Renal cortical epithelial cell (primary cell): ENCODE measurements at regions not wholly inside any gene's neighbourhood (a gene's known extent, or its start where the extent isn't known, plus 50 kb on each side); places are given as distances from the start of the nearest gene placed in this dataset.
A peak's percentile ranks its signal among the peaks of the same experiment; 100 is the strongest.

Experiments
- DNase-seq: peaks from one replicate; pipeline ENCODE4 v3.0.0-alpha.2; 2011; ENCODE audit warnings: low read depth

- DNase-seq = no peak
These were observed 973.7 kb downstream of the UQCRFS1 start for GRCh38 chr19:28239270-28239669.

GRCh38 chr19:28238270-28238820, 974.6 kb downstream of the UQCRFS1 start:
- no peak for DNase-seq

- DNase-seq = peak; percentile 10
These were observed 977.3 kb downstream of the UQCRFS1 start for GRCh38 chr19:28235606-28236125.

GRCh38 chr19:28234637-28235036, 978.3 kb downstream of the UQCRFS1 start:
- DNase-seq = peak; percentile 78

GRCh38 chr19:28228854-28229253, 984.1 kb downstream of the UQCRFS1 start:
- no peak for DNase-seq

GRCh38 chr19:28224441-28224840, 988.5 kb downstream of the UQCRFS1 start:
- DNase-seq = no peak

GRCh38 chr19:28221736-28222135, 991.2 kb downstream of the UQCRFS1 start:
- DNase-seq = peak; percentile 64

- no peak for DNase-seq
These were observed 994.2 kb downstream of the UQCRFS1 start for GRCh38 chr19:28218728-28219127.

GRCh38 chr19:28217022-28217421, 995.9 kb downstream of the UQCRFS1 start:
- no peak for DNase-seq

GRCh38 chr19:28213470-28214082, 999.4 kb downstream of the UQCRFS1 start:
- peak; percentile 52 for DNase-seq

- no peak for DNase-seq
These were observed 1002.1 kb downstream of the UQCRFS1 start for GRCh38 chr19:28210886-28211285.

- DNase-seq = peak; percentile 36
These were observed 1004.2 kb downstream of the UQCRFS1 start for GRCh38 chr19:28208745-28209144.

- DNase-seq = no peak
These were observed 1005.7 kb downstream of the UQCRFS1 start for GRCh38 chr19:28207244-28207643.

GRCh38 chr19:28201462-28201943, 1011.4 kb downstream of the UQCRFS1 start:
- DNase-seq = no peak

- no peak for DNase-seq
These were observed 1013.6 kb downstream of the UQCRFS1 start for GRCh38 chr19:28199323-28199722.

- no peak for DNase-seq
These were observed 1016.0 kb downstream of the UQCRFS1 start for GRCh38 chr19:28196961-28197360.

- DNase-seq = no peak
These were observed 1016.9 kb downstream of the UQCRFS1 start for GRCh38 chr19:28196101-28196500.

GRCh38 chr19:28185646-28186045, 1027.3 kb downstream of the UQCRFS1 start:
- DNase-seq = no peak

GRCh38 chr19:28184997-28185396, 1028.0 kb downstream of the UQCRFS1 start:
- peak; percentile 40 for DNase-seq

GRCh38 chr19:28176193-28176592, 1036.8 kb downstream of the UQCRFS1 start:
- no peak for DNase-seq

- peak; percentile 46 for DNase-seq
These were observed 1041.0 kb downstream of the UQCRFS1 start for GRCh38 chr19:28171983-28172382.

- no peak for DNase-seq
These were observed 1042.9 kb downstream of the UQCRFS1 start for GRCh38 chr19:28170066-28170465.

- DNase-seq = no peak
These were observed 1043.6 kb downstream of the UQCRFS1 start for GRCh38 chr19:28169168-28169887.
